Skeletal muscle tissue (tissue), 3 donors: ENCODE measurements at regions not wholly inside any gene's neighbourhood (a gene's known extent, or its start where the extent isn't known, plus 50 kb on each side); places are given as distances from the start of the nearest gene placed in this dataset.

Source experiments
- H3K27ac ChIP-seq: one replicate; pipeline ENCODE4 v1.7.0; 2013; ENCODE audit warnings: mild to moderate bottlenecking, low read depth, low read length, inconsistent platforms
- H3K27me3 ChIP-seq, 3 donors: one replicate each; pipeline ENCODE4 v1.7.0; 2013; ENCODE audit warnings: low read length in 3 of 3; ENCODE audit not compliant: control insufficient read depth in 3 of 3, insufficient read depth in 3 of 3
- H3K36me3 ChIP-seq, 3 donors: one replicate each; pipeline ENCODE4 v1.7.0; 2013; ENCODE audit warnings: low read length in 3 of 3; ENCODE audit not compliant: control insufficient read depth in 3 of 3, insufficient read depth in 3 of 3
- H3K4me1 ChIP-seq, 3 donors: one replicate each; pipeline ENCODE4 v1.7.0; 2013; ENCODE audit warnings: low read length in 3 of 3, mild to moderate bottlenecking in 3 of 3; ENCODE audit not compliant: control insufficient read depth in 3 of 3, insufficient read depth in 3 of 3
- H3K4me3 ChIP-seq, 3 donors: one replicate each; pipeline ENCODE4 v1.7.0; 2013; ENCODE audit warnings: low read length in 3 of 3
- H3K9ac ChIP-seq, 3 donors: one replicate each; pipeline ENCODE4 v1.7.0; 2013; ENCODE audit warnings: low read length in 3 of 3, mild to moderate bottlenecking in 3 of 3, moderate library complexity in 2 of 3, low read depth in 1 of 3
- H3K9me3 ChIP-seq, 3 donors: one replicate each; pipeline ENCODE4 v1.7.0; 2013; ENCODE audit warnings: low read length in 3 of 3; ENCODE audit not compliant: control insufficient read depth in 3 of 3
- donor health status: Osteomylitis.

DNA sequence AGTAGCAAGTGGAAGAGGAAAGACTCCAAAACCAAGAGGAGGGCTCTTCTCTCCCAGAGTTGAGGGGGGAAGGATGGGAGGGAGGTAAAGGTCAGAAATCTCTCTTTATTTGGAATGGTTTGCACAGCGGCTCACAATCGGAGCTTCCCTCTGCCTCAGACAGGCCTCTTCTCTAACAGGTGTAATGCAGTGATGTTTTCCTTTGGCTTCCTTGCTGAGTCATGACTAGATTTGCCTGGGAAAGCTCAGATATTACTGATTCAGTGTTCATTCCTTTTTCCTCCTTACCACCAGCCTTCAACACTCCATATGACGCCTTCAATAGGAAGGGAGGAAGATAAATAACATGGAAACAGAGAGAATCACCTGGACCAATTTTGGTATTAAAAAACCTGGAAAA lies 136.6 kb downstream of the RNF152 start:
- Histone ChIP-seq H3K9ac (no peak overlapping the region), H3K36me3 (no peaks in the 10 kb centered on the region), H3K4me1 (no peaks in the 10 kb centered on the region), H3K9me3 (no peaks in the 10 kb centered on the region), H3K4me3 (no peak overlapping the region), H3K27me3 (peaks cover 0 to 3% (median 2%) of the 10 kb centered on the region in 3 donors), H3K27ac (no peak overlapping the region)

DNA sequence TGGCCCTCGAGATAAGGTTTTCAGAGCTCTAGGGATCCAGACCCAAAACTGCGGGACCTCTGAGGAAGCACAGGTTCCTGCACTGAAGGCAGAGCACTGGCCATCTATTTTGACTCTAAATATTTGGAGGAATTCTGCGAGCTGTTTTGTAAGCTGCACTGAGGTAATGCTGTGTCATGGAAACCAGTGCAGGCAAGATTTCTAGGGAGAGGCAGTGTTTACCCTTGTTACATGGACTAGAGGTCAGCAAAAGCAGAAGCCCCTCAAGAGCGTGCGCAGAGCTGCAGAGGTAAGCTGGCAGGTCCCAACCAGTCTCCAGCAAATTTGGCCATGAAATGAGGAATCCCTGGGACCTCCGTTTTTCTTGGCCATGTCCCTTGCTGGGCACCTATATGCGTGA lies 137.3 kb downstream of the RNF152 start:
- H3K27me3 ChIP-seq = peaks cover 0 to 3% (median 2%) of the 10 kb centered on the region in 3 donors
- no peaks in the 10 kb centered on the region for H3K36me3 ChIP-seq
- no peaks in the 10 kb centered on the region for H3K4me1 ChIP-seq
- no peak overlapping the region for H3K9ac ChIP-seq
- no peaks in the 10 kb centered on the region for H3K9me3 ChIP-seq
- H3K4me3 ChIP-seq = no peak overlapping the region
- H3K27ac ChIP-seq = no peak overlapping the region

DNA sequence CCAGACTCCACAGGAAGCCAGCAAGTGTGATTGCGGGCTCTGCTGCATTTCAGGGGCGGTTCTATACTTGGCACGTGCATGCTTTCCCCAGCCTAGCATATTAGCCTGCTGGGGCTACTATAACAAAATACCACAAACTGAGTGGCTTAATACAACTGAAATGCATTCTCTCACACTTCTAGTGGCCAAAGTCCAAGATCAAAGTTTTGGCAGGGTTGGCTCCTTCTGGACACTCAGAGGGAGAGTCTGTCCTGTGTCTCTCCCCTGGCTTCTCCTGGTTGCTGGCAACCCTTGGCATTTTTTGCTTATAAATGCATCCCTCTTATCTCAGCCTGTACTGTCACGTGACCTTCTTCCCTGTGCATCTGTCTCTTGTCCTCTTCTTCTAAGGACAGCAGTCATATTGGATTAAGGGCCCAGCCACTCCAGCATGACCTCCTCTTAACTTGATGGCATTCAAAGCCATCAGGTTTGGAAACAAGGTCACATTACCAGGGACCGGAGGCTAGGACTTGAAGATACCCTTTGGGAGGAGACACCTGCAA lies 138.7 kb downstream of the RNF152 start:
- Histone ChIP-seq H3K9me3 (no peaks in the 10 kb centered on the region), H3K36me3 (no peaks in the 10 kb centered on the region), H3K4me3 (no peak overlapping the region), H3K9ac (no peak overlapping the region), H3K27ac (no peak overlapping the region), H3K27me3 (peaks cover 0 to 3% (median 2%) of the 10 kb centered on the region in 3 donors), H3K4me1 (no peaks in the 10 kb centered on the region)

DNA sequence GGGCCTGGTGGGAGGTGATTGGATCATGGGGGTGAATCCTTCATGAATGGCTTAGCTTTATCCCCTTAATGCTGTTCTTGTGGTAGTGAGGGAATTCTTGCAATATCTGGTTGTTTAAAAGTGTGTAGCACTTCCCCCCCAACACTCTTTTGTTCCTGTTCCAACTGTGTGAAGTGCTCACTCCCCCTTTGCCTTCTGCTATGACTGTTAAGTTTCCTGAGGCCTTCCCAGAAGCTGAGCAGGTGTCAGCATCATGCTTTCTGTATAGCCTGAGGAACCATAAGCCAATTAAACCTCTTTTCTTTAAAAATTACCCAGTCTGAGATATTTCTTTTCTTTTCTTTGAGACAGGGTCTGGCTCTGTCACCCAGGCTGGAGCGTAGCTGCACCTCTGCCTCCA lies 139.4 kb downstream of the RNF152 start:
- Histone ChIP-seq H3K4me1 (no peaks in the 10 kb centered on the region), H3K4me3 (no peak overlapping the region), H3K9ac (no peak overlapping the region), H3K27me3 (peaks cover 0 to 3% (median 2%) of the 10 kb centered on the region in 3 donors), H3K9me3 (no peaks in the 10 kb centered on the region), H3K36me3 (no peaks in the 10 kb centered on the region), H3K27ac (no peak overlapping the region)

DNA sequence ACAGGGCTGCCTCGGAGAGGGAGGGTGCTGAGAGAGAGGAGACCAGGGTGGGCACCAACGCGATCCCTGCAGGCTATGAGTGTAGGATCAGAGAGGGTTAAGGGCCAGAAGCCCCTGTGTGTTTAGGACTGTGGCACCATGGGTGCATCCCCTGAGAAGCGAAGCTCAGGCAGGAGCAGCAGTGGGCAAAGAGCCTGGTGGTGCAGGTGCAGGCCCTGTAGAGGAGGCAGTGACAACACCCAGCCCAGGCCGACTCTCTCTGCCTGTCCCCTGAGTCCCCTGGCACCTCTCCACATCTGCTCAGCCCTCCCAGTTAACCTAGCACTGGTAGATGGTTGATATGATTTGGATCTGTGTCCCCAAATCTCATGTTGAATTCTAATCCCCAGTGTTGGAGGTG lies 139.8 kb downstream of the RNF152 start:
- no peaks in the 10 kb centered on the region for H3K36me3 ChIP-seq
- no peak overlapping the region for H3K9ac ChIP-seq
- H3K27me3 ChIP-seq = peaks cover 0 to 3% (median 2%) of the 10 kb centered on the region in 3 donors
- H3K4me1 ChIP-seq = no peaks in the 10 kb centered on the region
- H3K4me3 ChIP-seq = no peak overlapping the region
- H3K27ac ChIP-seq = no peak overlapping the region
- no peaks in the 10 kb centered on the region for H3K9me3 ChIP-seq

DNA sequence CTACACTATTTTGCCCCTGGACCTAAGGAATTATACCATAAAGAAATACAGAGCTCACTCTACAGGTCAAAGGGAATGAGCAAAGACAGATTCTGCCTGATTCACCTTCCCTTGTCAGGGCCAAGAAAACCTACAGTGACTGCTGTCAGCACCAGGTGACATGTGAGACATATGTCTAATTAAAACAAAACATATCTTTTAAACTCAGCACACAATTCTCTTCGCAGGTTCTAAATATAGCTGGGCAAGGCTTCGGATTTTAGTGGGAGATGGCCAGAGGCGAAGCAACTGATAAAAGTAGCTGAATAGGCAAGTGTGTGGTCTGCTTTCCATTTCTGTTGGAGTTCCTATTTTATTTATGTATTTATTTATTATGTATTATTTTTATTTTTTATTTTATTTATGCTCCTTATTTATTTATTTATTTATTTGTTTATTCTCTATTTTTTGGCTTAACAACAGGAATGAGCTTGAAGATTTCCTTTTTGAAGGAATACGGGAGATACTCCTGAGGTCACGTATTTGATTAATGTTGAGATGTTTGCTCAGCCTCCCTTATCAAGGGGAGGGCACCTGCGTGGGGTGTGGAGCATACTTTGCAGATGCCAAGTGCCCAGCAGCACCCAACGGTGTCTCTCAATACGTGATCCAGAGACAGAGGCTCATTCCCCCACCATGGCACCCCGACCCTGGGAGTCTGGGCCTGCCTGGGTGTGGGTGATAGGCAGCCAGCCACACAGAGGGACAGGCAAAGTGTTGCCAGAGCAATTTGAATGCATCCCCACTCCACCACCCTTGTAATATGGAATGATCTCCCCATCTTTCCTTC lies 141.8 kb downstream of the RNF152 start:
- no peak overlapping the region for H3K27ac ChIP-seq

DNA sequence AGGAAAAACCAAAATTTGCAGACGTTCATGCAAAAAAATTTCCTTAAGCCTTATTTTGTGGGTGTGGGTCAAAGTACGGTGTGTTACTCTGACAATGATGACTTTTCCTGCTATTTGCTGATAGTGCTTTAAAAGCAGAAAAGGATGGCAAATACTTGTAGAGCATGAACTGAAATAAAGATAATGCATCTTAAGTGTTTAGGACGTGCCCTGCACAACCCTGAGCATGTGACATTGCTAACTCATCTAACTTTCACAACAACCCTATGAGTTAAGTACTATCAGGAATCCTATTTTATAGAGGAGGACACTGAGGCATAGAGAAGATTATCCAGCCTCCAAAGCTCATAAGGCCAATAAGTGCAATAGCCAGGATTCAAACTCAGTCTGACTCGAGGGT lies 143.3 kb downstream of the RNF152 start:
- no peak overlapping the region for H3K27ac ChIP-seq
- H3K9me3 ChIP-seq = no peaks in the 10 kb centered on the region
- no peak overlapping the region for H3K9ac ChIP-seq
- H3K27me3 ChIP-seq = peaks cover 0 to 2% (median 0%) of the 10 kb centered on the region in 3 donors
- H3K36me3 ChIP-seq = no peaks in the 10 kb centered on the region
- H3K4me1 ChIP-seq = peaks cover 0 to 5% (median under 1%) of the 10 kb centered on the region in 3 donors
- H3K4me3 ChIP-seq = no peak overlapping the region

More for the DNA sequence above, 141.8 kb downstream of the RNF152 start:
- H3K4me1 ChIP-seq = no peaks in the 10 kb centered on the region
- peaks cover 0 to 3% (median 2%) of the 10 kb centered on the region in 3 donors for H3K27me3 ChIP-seq
- no peaks in the 10 kb centered on the region for H3K36me3 ChIP-seq
- H3K4me3 ChIP-seq = no peak overlapping the region
- H3K9me3 ChIP-seq = no peaks in the 10 kb centered on the region
- H3K9ac ChIP-seq = no peak overlapping the region

DNA sequence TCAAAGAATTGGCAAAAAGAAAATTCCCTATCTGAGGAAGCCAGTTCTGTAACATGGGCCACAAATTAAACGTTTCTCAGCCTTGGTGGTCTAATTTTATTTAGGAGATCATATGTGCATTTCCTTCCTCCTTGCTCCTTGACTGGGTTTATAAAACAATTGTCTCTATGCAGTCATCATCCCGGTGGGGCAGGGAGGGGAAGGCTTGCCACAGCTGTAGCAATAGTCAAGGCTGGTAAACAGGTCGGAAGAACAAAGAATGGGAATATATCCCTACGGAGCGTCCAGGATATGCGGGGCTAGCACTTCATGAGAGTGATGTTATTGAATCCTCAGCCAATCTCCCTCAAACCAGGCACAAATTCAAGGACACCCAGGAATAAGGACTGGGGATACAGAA lies 143.8 kb downstream of the RNF152 start:
- no peak overlapping the region for H3K9ac ChIP-seq
- peaks cover 0 to 5% (median 5%) of the 10 kb centered on the region in 3 donors for H3K4me1 ChIP-seq
- peak overlapping the region; percentile 41 for H3K27ac ChIP-seq

DNA sequence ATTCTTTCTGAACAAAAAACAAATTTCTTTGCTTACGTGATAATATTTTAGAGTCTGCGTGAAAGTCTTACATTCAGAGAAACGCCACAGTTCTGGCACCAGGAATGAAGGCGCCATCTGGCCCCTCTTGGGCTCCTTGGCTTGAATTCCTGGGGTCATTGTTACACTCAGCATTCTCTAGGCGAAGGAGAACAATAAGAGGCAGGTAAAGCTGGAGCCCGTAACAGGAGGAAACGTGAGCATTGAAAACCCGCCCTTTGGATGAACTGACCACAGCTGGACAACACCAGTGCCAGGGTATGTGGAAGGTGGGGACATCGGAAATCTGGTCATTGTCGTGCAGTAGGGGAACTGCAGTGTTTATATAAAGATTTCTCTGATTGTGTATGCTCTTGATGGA lies 144.8 kb downstream of the RNF152 start:
- Histone ChIP-seq H3K9me3 (no peaks in the 10 kb centered on the region), H3K9ac (no peak overlapping the region), H3K27ac (peak overlapping the region; percentile 41), H3K36me3 (no peaks in the 10 kb centered on the region), H3K27me3 (peaks cover 0 to 2% (median 0%) of the 10 kb centered on the region in 3 donors), H3K4me1 (peaks cover 3 to 11% (median 11%) of the 10 kb centered on the region in 3 donors), H3K4me3 (no peak overlapping the region)

More for the DNA sequence above, 143.8 kb downstream of the RNF152 start:
- Histone ChIP-seq H3K9me3 (no peaks in the 10 kb centered on the region), H3K4me3 (no peak overlapping the region), H3K36me3 (no peaks in the 10 kb centered on the region), H3K27me3 (peaks cover 0 to 2% (median 0%) of the 10 kb centered on the region in 3 donors)

DNA sequence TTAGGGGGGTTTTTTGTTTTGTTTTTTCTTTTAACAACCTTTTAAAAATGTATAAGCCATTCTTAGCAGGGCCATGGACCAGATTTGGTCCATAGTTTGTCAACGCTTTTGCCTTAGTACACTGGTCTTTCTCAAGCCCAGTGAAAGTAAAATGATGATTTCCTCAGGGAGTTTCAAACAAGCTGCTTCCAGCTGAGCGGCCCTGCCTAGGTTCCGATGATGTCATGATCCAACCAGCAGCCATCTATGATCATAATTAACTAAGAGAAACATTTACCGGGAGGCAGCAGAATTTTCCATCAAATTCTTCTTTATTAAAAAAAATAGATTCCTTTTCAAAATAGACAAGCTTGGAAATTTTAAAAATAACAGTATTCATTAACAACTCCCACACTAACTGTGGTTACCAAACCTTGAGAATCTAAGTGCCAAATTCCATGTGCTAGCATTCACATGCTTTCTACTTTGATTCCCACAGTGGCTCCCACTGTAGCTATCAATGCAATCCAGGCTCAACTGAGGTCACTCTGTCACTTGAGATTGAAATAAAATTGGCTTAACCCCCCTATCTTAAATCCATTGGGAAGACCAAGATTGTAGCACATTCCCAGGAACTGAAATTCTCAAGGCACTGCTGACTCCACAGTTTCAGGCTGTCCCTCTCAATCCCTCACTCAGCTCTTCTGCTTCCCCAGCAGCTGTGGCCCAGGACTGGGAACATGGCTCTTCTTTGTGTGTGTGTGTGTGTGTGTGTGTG lies 148.9 kb downstream of the RNF152 start:
- Histone ChIP-seq H3K36me3 (no peaks in the 10 kb centered on the region), H3K27me3 (no peaks in the 10 kb centered on the region), H3K27ac (peak overlapping the region; percentile 54), H3K9me3 (no peaks in the 10 kb centered on the region), H3K4me3 (no peak overlapping the region), H3K4me1 (peaks cover 7 to 18% (median 16%) of the 10 kb centered on the region in 3 donors), H3K9ac (no peak overlapping the region)
